Stromal cell of bone marrow (primary cell): ENCODE measurements at regions not wholly inside any gene's neighbourhood (a gene's known extent, or its start where the extent isn't known, plus 50 kb on each side); places are given as distances from the start of the nearest gene placed in this dataset.

Source experiments
- DNase-seq: peaks from one replicate; pipeline ENCODE4 v3.0.0-alpha.2; 2012; ENCODE audit warnings: low read depth

DNA sequence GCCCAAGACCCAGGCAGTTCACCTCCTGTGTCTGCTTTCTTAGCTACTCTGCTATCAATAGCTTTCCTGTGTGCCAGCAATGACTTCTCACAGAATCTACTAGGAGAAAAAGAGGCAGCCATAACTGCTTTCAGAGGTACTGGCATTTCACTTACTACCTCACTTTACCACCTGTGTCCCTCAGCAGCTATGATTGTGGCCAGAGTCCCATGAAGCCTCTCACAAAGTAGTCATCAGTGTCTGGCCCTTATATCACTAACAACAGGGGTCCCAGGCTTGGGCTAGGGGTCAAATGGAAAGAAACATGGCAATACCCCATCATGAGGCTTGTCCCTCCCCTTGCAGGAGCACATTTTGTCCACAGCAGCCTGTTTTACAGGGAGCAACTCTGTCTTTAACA lies 62.7 kb upstream of the EPS8L3 start:
- no peak for DNase-seq

DNA sequence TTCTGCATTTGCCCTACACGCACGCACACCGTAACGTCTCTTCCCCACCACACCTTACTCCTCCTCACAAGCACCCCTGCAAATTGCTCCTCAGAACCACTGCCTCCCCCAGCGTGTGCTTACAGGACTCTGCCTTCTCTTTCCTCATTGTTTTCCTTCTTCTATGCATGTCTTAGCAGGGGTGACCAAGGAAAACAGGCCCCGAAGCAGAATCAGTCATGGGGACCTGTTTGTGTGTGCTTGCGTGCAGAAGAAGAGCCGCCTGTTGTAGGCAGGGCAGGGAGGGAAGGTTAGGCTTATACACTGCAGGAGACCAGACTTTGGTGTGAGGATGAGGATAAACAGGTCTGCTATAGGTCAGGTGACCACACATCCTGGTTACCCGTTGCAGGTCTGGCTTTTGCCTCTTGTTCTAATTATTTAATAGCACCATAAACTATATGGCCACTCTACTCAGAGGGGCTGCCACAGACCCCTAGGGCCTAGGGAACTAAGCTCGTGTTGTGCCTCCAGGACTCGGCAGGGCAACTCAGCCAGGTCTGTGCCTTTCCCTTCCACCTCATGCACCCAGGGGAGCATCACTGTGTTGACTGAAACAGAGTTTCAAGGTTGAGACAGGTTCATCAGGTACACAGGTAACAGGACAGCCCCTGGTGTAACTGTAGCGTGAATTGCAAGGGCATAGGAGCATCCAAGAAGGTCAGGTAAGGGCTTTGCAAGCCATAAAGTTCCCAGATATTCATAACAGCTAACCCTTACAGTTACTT lies 60.8 kb upstream of the EPS8L3 start:
- no peak for DNase-seq

DNA sequence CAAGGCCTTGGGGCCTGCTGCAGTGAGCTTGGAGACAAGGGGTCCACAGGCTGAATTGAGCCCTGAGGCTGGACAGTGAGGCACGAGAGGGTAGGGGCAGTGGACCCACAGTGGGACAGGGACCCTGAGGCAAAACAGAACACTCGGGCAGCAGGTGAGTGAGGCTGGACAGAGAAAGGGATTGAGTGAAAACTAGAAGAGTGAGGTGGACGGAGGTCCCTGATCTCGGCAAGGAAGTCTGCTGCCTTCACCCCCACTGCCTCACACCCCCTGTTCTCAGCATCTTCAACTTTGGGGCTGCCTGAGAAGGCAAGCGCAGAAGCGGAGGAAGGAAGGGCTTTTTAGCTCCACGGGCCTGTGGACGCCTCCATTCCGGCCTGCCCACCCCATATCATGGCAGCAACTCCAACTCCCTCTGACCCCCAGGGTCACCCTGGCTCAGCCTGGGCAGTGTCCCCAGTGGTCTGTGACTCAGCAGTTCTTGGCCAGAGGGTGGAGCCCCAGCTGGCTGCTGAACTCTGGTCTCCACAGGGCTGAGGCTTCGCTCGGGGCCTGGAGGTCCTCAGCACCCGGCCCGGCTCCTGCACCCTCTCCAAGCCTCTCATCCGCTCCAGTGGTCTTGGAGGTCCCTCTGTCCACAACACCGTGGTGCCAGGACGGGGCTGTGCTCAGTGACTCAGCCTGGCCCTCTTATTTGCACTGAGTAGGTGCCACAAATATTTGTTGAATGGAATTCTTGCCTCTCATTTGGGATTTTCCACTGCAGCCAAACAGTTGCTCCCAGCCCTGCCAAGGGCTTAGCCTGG lies 60.0 kb upstream of the EPS8L3 start:
- no peak for DNase-seq

DNA sequence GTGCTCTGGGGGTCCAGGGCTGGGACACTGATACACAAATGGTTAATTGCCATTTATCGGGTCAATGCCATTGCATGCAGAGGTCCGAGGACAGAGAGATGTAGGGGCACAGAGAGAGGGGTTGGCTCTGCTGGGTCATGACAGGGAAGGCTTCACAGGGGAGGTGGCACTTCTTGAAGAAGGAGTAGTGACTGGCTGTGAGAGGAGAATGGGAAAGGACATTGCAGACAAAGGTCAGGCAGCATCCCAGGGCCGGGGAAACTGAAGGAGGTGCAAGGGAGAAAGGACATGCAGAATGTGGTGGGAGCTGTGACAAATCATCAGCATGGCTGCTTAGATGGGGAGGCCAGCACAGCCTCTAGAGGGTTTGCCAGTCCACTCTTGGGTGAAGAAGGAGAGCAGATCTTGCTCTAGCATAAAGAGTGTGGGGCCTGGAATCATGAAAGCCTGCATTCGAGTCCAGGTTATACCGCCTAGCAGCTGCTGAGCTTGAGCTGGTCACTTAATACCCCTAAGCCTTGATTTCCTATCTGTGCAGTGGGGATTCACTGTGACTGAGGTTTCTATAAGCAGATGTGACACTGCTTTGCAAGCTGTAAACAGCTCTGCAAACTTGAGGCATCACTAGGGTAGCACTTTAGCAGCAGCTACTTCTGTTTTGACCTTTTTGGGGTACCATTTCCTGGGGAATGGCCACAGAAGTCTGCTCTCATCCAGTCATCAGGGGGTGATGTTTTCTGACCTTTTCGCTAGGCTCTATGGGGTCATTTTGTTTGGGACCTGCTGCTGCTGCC lies 59.2 kb upstream of the EPS8L3 start:
- no peak for DNase-seq

DNA sequence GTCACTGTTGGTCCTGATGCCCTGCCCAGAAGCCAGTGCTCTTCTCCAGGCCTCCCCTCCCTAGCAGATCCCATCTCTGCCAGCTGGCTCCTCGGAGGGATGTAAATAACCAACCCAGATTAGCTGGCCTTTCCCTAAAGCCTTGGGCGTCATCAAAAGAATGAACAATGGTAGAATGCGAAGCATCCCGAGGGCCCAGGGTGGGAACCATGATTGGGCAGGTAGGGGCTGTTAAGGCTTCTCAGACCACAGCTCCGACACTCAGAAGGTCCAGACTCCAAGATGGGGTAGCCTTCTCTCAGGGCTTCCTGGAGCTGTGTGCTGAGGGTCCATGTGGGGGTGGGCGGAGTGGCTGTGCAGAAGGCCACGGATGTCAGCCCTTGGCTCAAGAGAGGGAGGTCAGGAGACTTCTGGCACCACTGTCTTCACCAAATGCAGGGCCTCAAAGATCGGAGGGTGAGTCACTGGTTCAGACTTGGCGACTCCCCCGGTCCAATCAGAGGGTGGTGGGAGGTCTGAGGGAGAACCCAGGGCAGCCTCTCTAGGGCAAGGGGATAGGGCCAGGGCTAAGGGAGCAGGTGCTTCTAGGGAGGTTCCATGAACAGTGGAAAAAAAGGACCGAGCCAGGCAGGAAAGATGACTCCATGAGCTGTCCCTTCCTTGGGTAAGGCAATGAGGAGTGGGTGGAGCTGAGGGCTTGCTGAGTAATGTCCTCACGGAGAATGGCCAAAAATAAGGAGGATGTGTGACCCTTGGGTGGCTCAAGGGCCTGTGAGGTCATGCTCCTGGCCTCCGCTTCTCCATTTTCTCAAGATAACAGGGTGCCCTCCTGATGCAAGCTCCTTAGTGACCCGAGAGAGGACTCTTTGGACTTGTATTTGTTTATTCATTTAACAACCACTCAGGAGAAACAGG lies 58.4 kb upstream of the EPS8L3 start:
- DNase-seq: peak; percentile 82

DNA sequence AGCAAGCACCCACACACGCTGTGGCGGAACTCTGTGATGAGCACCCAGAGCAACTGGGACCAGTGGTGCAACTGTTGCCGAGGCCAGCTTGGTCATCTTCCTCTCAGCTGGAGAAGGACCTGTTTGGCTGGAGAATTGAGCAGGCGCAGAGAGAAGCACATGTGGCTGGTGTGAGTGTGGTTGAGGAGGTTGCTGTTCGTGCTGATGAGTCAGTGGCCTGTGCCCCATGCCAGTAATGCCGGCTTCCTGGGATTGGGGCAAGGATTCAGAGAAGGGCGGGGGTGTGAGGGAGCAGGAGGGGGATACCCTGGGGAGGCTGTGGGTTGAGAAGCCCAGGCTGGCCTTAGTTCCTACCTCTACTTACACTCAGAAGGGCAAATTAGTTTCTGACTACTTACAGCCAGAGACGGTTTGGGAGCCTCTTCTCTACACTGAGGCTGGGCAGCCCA lies 57.5 kb upstream of the EPS8L3 start:
- peak; percentile 98 for DNase-seq

DNA sequence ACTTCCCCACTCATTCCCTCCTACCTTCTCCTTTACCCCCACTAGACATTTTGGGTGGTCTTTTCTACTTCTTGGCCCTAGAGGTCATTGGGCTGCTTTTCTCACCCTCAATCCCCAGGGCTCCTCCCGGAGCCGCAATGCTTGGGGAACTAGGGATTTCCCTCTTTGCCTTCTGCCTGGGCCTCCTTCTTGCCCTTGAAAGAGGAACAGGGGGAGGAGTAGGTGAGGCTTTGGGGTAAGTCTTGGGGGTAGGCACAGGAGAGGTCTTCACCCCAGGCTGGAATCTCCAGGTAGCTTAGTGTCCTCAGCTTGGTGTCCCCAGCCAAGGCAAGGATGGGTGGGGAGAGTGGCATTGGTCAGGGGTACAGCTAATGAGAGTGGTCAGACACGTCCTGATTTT lies 56.2 kb upstream of the EPS8L3 start:
- DNase-seq: no peak

DNA sequence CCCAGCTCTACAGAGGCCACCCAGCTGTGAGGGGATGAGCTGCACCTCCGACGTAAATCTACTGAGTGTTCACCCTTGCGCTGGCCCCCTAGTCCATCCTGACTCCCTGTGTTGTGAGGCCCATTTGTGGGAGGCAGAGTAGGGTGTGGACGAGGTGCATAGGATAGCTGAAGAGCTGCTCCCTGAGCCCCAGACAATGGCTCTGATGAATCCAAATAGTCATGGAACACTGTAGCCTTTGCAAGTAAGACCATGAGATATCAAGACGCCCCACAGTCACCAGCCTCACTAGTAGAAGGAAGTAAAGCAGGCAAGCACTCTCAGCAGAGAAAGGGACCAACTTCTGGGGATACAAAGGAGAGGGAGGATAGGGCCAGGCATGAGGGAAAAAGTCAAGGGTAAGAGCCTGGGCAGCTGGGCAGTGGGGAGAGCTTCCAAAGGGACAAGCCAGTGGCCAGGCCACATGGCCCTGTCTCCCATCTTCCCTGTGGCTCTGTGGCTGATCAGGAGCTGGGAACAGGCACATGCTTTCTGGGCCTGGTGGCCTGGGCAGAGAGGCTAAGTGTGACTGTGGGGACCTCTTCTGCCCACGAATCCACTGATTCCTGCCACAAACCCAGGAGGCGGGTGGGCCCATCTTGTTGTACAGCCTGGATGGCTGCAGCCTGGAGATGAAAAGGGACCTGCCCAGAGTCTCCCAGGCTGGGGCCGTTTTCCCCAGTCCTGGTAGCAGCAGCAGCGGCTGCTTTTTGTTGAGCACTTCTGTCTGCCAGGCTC lies 55.5 kb upstream of the EPS8L3 start:
- no peak for DNase-seq

DNA sequence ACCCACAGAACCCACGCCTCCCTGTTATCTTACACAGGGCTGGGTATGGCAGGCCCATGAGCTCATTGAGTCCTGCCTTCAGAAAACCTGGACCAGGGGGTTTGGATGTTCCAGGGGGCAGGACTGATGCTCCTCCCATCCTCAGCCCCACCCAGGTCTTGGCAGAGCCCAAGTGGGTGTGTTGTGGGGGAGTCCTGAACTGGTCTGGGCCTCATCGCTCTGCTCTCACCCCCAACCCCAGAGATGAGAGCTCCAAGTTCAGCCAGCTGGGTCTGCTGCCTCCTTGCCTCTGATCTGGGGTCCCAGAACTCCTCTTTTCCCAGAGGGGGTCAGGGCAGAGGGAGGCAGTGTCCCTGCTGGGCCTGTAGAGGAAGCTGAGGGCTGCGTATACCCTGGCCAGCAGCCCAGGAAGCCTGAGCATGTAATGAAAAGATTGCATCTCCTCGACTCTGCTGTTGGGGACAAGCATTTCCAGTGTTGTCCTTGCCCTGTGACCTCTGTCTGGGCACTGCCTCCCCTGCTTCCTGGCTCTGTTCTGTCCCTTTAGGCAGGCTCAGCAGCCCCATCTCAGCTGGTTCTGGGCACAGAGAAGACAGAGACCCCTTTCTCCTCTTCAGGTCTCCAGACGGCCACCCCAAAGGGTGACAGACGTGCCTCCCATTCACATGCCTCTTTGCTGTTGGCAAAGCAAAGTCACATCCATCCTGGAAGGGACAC lies 54.7 kb upstream of the EPS8L3 start:
- DNase-seq: no peak

DNA sequence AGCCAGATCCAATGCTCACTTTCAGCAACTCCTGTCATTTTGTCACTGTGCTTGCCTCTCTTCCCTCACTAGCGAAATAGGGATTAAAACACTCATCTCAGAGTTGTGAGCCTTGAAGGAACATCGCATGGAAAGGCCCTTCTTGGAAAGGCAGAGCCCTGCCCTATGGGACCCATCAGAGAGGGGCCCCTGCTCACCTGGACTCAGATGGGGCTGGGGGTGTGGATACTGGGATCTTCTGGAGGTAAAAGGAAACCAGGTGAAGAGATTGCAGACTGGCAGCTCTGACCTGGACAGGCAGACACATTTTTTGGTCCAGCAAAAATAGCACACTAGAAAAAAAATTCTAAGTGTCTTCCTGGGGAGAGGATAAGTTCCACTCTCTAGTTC lies 54.2 kb upstream of the EPS8L3 start:
- DNase-seq: no peak

DNA sequence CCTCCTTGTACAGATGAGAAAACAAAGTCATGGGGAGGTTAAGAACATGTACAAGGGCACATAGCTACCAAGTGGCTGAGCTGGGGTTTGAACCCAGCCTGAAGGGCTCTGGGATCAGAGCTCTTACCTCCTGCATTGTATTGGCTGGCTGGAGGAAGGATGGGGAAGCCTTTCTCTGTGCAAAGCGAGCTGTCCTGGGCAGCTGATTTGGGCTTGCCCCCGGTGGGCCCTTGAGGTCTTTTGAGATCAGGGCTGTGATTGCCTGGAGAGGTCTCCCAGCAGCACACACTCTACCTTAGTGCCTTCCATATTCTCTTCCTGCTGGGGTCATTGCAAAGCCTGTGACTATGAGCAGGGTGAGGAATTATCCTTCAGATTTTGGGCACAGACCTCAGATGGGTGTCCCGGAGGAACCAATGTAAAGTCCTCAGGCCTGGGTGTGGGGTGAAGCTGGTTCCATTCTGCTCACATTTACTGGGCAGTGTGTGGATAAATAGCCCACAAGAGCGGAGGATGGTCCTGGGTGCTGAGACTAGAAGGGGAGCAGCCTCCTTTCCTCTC lies 53.3 kb upstream of the EPS8L3 start:
- DNase-seq: no peak

DNA sequence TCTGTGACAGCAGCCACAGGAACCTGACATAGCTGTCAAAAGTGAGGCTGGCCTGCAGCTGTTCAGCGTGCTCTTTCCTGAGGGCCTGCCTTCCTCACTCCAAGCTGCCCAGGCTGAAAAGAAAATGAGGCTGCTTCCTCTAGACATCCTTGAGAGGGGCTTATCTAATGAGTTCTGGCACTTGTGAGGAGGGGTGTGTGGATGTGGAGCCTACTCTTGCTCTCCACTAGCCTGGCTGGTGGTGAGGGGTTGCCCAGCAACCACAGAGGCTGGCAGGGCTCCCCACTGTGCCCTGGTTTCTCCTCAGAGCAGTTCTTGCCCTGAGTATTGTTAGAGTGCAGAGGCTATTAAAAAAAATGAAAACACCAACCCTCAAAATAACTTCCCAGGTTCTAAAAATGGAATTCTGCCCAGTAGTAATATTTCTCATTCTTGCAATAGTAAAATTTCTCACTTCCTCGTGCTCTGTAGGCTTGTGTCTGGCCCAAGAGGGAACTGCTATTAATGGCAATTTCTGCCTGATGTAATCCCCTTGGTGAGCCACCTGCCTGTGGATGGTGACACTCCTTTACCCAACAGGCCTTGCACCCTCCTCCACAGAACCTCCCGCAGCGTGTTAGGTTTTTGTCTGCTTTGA lies 52.6 kb upstream of the EPS8L3 start:
- no peak for DNase-seq

DNA sequence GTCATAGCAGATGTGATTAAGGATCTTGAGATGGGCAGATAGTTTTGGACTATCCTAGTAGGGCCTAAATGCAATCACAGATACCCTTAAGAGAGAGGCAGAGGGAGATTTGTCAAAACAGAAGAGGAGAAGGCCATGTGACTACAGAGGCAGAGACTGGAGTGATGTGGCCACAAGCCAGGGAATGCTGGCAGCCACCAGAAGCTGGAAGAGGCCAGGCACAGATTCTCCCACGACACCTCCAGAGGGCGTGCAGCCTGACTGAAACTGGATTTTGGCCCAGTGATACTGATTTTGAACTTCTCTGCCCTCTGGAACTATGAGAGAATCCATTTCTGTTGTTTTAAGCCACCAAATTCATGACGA lies 52.1 kb upstream of the EPS8L3 start:
- no peak for DNase-seq

DNA sequence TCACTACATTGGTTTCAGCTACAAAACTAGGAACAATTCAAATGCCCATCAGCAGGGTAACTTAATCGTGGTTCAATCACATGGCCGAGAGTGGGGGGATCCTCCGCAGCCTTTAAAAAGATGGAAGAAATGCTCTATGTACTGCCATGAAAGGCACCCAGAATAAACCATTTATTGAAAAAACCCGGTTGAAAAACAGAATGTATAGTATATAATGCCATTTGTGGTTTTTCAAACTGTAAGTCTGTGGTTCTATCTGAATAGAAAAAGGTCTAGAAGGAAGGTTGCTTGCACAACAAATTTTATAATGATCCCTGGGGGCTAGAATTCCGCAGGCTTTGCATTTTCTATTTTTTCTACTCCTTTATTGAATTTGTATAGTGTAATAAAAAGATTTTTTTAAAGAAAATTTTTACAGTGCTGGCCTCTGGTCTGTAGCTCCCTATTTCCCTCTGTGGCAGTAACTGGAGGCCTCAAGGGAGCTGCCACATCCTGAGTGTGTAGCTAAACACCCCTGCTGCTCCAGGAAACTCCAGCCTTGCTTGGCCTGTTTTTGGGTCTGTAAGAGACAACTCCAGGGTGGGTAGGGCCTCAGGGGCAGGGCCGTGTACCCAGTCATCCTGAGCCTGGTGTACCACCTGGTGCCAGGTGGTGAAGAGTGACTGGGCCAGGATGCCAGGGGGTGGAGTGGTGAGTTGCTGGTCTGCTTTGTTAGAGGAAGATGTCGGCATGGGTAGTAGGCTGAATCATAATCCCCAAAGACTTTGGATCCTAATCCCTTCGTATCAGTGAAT lies 51.5 kb upstream of the EPS8L3 start:
- DNase-seq: no peak

DNA sequence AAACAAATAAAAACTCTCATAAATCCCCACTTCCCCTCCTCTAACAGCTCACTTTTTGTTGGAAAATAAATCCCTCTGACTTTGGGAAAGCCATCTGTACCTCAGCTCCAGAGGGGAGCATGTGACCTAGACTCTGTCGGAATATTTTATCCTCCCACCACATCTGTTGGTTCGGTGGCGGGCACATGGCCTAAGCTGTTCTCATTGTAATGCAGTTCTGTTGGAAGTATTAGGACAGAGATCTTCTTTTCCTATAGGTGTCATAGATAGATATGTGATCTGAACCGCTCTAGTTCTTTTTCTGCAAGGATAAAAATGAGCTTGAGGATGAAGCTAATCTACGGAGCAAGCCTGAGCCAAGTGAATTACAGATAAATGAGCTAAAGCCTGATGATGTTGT lies 50.5 kb upstream of the EPS8L3 start:
- no peak for DNase-seq
